GM19239 (cell line): ENCODE measurements at regions not wholly inside any gene's neighbourhood (a gene's known extent, or its start where the extent isn't known, plus 50 kb on each side); places are given as distances from the start of the nearest gene placed in this dataset.

Experiments
- DNase-seq: peaks from one replicate; pipeline ENCODE4 v3.0.0; 2011; ENCODE audit warnings: low spot score; ENCODE audit not compliant: insufficient read length
- FAIRE-seq: peaks from 2 replicates; lab custom pipeline; 2011; peaks lifted over from hg19 to GRCh38; lab: Jason Lieb, UNC

- no peak for DNase-seq
Measured at GRCh38 chr5:173689171-173689736, 72.8 kb upstream of the BOD1 start.

GRCh38 chr5:173689737-173690360, 73.4 kb upstream of the BOD1 start:
- DNase-seq (no peak), FAIRE-seq (peak; percentile 89)

More at GRCh38 chr5:173689171-173689736, 72.8 kb upstream of the BOD1 start:
- peak; percentile 68 for FAIRE-seq

DNA sequence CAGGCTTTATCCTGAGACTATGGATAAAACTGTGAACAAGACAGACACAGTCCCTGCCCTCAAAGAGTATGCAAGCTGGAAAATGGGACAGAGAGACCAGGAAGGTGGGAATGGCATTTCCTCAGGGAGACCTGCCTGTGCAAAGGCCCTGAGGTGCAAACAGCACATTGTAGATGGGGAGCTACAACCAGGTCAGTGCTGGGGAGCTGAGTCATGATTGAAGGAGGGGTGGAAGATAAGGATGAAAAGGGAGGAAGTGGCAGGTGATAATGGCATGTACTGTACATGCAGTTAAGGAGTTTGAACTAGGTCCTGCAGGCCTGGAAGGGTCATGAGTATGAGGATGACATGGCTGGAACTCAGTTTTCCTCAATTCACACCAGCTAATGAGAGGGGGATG, 75.5 kb upstream of the BOD1 start:
- FAIRE-seq: no peak
- no peak for DNase-seq

- no peak for DNase-seq
Measured at GRCh38 chr5:173693670-173694069, 77.2 kb upstream of the BOD1 start.

DNA sequence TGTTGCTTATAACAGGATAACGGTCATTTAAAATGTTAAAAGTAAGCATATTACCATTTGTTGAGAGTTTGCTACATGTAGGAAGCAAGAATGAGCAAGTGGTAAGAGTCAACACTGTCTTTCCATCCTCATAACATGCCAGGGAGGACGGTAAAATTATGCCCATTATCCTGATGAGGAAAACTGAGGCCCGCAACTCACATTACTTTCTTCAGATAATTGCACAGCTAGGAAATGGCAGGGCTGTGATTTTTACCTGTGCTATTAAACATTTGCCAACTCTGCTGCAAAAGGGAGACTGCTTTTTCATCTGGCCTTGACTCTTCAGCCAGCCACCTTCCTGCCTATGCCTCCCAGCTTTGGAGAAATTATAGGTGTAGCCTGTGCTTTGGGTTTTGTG, 79.8 kb upstream of the BOD1 start:
- DNase-seq (no peak), FAIRE-seq (no peak)

More at GRCh38 chr5:173693670-173694069, 77.2 kb upstream of the BOD1 start:
- FAIRE-seq: no peak

GRCh38 chr5:173697931-173698579, 81.6 kb upstream of the BOD1 start:
- FAIRE-seq (no peak), DNase-seq (no peak)

- DNase-seq: no peak
- no peak for FAIRE-seq
Measured at GRCh38 chr5:173699966-173700365, 83.5 kb upstream of the BOD1 start.

DNA sequence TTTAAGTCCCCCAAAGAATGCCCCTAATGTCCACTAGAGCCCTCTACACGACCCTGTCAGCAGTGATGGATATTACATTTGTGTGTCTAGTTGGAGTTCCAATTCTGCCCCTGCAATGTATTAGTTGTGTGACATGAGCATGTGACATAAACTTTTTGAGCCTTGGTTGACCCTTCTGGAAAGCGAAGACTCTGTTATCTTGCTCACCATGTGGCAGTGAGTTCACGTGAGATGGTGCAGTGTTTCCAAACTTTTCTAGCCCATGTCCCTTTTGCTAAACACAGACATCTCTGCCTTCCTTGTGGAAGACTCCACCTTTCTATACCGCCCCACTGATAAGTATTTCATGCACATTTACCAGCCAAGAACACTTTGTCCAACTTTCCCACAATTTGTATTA, 87.0 kb upstream of the BOD1 start:
- no peak for FAIRE-seq

DNA sequence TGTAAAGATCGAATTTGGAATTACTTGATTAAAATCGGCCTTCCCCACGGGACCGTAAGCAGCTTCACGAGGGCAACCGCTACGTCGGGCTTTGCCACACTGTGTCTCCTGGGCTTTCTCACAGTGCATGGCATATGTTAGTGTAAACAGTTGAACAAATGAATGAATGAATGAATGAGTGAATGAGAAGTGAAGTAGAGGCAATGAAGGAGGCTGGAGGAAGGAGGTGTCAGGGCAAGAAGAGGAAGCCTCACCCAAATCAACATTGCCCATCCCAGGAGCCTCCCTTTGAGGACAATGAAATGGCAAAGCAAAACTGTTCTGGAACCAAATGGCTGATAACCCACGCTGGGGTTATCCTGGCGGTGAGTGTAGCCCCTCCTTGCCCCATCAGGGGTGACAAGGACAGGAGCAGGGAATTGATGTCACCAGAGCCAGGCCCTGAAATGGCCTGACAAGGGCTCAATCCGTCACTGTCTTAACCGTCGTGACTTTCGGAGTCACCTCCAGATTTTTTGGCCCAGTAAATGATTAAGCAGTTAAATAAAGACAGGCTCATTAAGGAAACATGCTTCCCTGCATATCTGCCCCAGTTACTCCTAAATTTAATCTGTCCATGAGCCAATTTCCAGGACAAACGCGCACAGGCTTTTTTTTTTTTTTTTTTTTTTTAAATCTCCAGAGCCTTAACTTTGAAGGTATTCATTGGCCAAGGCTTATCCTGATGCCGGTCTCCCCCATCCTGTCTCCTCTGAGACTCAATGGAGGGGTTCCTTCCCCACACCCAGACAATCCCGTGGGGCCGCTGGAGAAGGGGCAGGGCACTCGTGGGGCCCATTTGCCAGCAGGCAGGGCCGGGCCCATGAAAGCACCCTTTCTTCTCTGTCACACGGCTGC, 88.4 kb upstream of the BOD1 start:
- FAIRE-seq (no peak), DNase-seq (no peak)

More for the DNA sequence above, 87.0 kb upstream of the BOD1 start:
- DNase-seq: no peak

DNA sequence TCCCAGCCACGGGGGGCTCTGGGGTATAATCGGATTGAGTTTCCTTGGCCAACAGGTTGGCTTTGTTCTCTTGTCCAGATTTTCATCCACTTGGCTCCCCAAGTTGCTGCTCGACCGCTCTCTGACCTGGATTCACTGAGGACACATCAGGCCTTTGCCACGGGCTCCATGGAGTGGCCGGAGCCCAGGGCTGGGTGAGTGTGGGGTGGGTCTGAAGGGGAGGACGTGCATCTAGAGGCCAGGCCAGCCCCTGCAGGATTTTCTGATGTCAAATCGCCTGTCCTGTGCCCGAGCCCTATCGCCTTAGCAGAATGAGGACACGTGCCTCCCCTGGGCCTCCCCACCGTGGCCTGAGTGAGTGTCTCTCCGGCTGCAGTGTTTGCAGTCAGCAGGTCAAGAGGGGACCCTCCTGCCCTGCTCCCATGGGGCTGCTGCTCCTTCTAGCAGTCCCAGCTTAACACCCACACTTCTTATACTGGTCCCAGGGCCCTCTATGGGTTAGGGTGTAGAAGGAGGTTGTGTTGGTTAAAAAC, 89.1 kb upstream of the BOD1 start:
- FAIRE-seq: no peak
- DNase-seq: no peak

GRCh38 chr5:173706700-173707099, 90.2 kb upstream of the BOD1 start:
- FAIRE-seq: no peak
- no peak for DNase-seq

GRCh38 chr5:173707392-173707791, 90.9 kb upstream of the BOD1 start:
- DNase-seq (peak; percentile 48), FAIRE-seq (peak; percentile 75)

- DNase-seq (no peak), FAIRE-seq (no peak)
Measured at GRCh38 chr5:173709145-173709544, 92.7 kb upstream of the BOD1 start.

DNA sequence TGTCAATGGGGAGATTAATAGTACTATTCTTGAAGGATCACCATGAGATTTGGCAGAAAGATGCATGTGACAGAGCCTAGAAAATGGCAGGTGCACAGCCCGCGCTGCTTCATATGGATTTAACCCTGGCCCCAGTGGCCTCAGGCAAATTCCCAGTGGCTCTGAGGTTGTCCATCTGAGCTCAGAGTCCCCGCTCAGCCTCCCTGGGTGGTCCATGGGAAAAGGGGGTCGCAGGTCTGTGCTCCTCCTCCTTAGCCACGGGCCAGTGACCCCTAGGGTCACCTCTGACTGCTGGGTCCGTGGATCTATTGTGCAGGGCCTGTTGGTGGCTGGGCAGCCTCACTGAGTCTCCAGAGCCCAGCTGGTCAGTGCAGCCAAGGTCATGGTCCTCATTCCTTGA, 93.3 kb upstream of the BOD1 start:
- DNase-seq: no peak
- FAIRE-seq: no peak

DNA sequence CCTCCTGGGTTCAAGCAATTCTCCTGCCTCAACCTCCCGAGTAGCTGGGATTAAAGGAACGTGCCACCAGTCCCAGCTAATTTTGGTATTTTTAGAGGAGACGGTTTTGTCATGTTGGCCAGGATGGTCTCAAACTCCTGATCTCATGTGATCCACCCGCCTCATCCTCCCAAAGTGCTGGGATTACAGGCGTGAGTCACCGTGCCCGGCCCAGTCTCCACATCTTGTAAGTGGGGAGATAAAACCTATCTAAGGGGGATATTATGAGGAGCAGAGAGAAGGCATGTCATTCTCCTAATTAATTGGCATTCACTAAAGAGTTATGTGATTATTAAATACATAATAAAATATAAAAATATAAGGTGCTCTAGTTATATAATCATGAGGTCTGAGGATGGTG, 94.1 kb upstream of the BOD1 start:
- no peak for DNase-seq
- no peak for FAIRE-seq

DNA sequence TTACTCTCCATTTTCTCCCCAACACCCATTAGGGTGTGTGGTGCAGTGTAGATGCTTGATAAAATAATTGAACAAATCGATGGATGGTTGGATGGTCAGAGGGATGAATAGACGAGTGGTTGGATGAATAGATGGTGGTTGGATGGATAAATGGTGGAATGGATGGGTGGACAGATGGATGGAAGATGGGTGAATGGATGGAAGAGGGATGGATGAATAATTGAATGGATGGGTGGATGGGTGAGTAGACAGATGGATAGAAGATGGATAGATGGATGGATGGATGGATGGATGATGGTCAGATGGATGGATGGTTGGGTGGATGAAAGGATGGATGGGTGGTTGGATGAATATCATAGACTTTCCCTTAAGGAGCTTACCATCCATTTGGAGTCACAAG, 95.0 kb upstream of the BOD1 start:
- DNase-seq (no peak), FAIRE-seq (no peak)

GRCh38 chr5:173712609-173713175, 96.2 kb upstream of the BOD1 start:
- no peak for FAIRE-seq
- DNase-seq: no peak

DNA sequence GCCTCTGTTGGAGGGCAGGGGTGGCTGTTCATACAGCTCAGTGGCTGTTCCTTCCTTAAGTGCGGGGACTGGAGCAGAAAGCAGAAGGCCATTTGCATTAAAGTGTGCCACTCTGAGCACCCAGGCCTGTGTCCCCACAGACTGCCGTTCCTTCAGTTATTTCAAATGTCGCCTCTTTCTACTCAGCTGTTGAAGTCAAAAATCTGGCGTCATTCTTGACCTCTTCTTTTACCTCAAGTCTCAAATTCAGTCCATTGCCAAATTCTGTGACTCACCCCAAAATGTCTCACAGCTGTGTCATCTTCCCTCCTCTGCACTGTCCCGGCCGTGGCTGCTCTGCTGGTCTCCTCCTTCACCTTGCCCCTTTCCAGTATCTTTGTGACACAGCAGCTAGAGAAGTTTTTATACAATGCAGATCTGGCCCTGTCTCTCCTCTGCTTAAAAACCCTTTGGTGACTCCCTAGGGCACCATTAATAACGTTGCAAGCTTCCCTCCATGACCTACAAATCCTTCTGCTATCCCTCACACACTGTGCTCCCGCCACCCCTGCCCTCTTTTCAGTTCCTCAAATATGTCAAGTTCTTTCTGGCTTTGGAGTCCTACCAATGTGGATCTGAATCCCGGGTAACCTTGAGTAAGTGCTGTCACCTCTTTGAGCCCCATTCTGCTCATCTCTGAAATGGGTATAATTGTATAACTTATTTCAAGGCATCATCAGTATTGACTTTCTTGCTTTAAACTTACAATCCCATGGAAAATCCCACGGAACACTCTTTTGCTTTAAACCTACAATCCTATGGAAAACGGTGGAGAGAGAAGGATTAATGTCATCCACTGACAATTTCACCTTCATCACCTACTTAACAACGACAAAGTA, 98.3 kb upstream of the BOD1 start:
- no peak for DNase-seq

GRCh38 chr5:173715607-173716006, 99.2 kb upstream of the BOD1 start:
- FAIRE-seq (no peak), DNase-seq (no peak)

More for the DNA sequence above, 98.3 kb upstream of the BOD1 start:
- FAIRE-seq: no peak
